GM21737 (cell line): ENCODE measurements at regions not wholly inside any gene's neighbourhood (a gene's known extent, or its start where the extent isn't known, plus 50 kb on each side); places are given as distances from the start of the nearest gene placed in this dataset.
A peak's percentile ranks its signal among the peaks of the same experiment; 100 is the strongest.
"Not testable (repeated sequence)": the region's sequence is repeated elsewhere in the genome, so short reads cannot be mapped to it uniquely, and the experiment has no call there.

Source experiments
- ATAC-seq: cut with Tn5 transposase; IDR thresholded peaks from one replicate; pipeline ENCODE4 v1.9.1; 2021; ENCODE audit warnings: mild to moderate bottlenecking, moderate library complexity; ENCODE audit not compliant: unreplicated experiment

DNA sequence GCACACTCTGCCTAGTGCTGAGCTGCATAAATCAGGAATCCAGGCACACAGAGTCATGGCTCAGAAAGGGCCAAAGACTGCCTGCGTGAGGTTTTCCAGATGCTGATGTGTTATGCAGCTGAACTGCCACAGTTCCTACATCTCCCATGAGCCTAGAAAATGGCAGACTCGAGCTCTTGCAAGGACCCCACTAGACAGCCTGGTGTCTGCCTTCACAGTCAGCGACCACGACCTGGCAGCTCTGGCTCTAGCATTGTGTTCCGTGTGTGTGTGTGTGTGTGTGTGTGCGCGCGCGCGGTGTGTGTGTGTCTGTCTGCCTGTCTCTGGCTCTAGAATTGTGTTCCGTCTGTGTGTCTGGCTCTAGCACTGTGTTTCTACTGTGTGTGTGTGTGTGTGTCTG lies 203.6 kb upstream of the AGTR2 start:
- ATAC-seq, result no peak

DNA sequence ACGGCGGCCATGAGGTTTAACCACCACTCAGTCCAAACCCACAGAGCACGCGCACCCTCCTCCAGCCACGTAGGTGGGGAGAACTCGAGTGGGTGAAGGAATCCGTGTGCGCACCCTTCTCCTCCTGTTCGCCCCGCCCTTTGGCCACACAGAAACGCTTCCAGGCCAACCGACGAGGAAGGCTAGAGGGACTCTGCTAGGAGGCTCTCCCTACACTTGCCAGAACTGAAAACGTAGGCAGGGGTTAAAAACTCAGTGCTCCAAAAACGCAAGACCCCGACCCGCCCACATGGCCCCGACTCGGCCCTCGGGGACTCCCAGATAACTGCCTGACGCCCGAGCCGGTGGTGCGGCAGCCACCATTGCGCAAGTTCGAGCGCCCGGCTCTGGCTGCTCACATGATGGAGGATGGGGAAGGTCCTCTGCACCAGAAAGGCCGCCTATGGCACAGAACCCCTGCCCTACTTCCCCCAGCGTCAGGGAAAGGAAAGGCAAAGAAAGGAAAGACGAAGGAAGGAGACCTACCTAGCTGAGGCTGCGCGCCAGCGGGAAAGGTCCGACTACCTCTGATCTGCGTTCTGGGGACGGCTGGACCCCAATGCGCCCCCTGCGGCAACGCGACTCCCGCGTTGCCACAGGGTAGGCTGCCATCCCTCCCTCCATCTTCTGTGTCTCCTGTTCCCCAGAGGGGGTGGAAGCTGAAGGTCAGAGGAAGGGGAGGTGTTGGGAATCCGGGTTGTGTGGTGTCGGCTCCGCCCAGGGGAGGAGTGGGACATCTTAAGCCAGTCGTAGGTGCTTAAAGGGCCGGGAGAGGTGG lies 201.9 kb upstream of the AGTR2 start:
- peak; percentile 79 for ATAC-seq

- ATAC-seq, result no peak
These were observed 199.8 kb upstream of the AGTR2 start for GRCh38 chrX:115970718-115971117.

- no peak for ATAC-seq
These were observed 197.8 kb upstream of the AGTR2 start for GRCh38 chrX:115972717-115973116.

GRCh38 chrX:115978068-115978467 lies 192.5 kb upstream of the AGTR2 start:
- no peak for ATAC-seq

DNA sequence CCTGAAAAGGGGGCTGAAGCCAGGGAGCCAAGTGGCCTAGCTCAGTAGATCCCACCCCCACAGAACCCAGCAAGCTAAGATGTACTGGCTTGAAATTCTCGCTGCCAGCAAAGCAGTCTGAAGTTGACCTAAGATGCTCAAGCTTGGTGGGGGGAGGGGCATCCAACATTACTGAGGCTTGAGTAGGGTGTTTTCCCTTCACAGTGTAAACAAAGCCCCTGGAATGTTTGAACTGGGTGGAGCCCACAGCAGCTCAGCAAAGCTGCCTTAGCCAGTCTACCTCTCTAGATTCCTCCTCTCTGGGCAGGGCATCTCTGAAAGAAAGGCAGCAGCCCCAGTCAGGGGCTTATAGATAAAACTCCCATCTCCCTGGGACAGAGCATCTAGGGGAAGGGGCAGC lies 187.4 kb upstream of the AGTR2 start:
- not testable (repeated sequence) for ATAC-seq

GRCh38 chrX:115987464-115987863 lies 183.1 kb upstream of the AGTR2 start:
- ATAC-seq, result not testable (repeated sequence)

GRCh38 chrX:115988825-115989224 lies 181.7 kb upstream of the AGTR2 start:
- ATAC-seq, result no peak

GRCh38 chrX:115989686-115990085 lies 180.9 kb upstream of the AGTR2 start:
- ATAC-seq, result no peak

- ATAC-seq, result peak; percentile 11
These were observed 161.2 kb upstream of the AGTR2 start for GRCh38 chrX:116009346-116009745.

GRCh38 chrX:116009861-116010710 lies 160.5 kb upstream of the AGTR2 start:
- peak; percentile 79 for ATAC-seq

DNA sequence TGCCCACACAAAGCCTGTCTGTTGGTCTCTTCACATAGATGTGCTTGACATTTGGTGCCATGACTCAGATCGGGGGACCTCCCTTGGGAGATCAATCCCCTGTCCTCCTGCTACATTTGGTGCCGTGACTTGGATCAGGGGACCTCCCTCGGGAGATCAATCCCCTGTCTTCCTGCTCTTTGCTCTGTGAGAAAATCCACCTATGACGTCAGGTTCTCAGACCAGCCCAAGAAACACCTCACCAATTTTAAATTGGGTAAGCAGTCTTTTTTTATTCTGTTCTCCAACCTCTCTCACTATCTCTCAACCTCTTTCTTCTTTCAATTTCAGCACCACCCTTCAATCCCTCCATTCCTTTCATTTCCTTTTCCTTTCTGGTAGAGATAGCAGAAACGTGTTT lies 159.6 kb upstream of the AGTR2 start:
- no peak for ATAC-seq

GRCh38 chrX:116031331-116031730 lies 139.2 kb upstream of the AGTR2 start:
- no peak for ATAC-seq
